ENCODE measurements at regions not wholly inside any gene's neighbourhood (a gene's known extent, or its start where the extent isn't known, plus 50 kb on each side); places are given as distances from the start of the nearest gene placed in this dataset.

DNA sequence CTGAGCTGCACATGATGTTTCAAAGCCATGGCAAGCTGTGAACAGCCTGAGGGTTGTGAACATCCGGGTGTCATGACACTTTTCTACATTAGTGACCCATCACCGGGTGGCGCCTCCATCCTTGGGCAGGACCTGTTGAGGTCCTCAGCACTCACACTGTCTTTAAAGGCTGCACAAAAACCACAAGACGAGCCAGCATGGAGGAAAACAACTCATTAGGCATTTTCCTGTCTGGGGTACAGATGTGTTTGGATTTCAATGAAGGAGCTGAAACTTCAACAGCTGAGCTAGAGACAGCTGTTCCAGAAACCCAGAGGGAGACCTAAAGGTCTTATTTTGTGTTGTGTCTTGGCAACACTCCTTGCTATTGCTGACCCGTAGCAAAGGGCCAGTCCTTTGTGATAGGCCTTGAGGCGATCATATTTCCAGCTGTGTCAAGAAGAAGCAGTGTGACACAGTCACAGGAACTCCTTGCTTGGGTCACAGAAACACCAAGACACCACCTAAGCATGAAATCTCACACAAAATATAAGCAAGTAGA is 151.8 kb upstream of the VLDLR start:
- no peak overlapping the region for H3K4me3 Mint-ChIP-seq (ENCODE audit: unreplicated experiment)
- no peaks in the 10 kb centered on the region for H4K20me1 ChIP-seq (ENCODE audit: insufficient read depth, low read length)
- H3K4me1 ChIP-seq (ENCODE audit: insufficient read depth, low read length): no peaks in the 10 kb centered on the region
- H3K4me2 ChIP-seq (ENCODE audit: low read length): no peak overlapping the region
- H3K27me3 ChIP-seq (ENCODE audit: insufficient read depth, low read length): no peaks in the 10 kb centered on the region
- H3K79me2 ChIP-seq (ENCODE audit: insufficient read depth, low read length): no peaks in the 10 kb centered on the region
- no peak overlapping the region for H3K27ac Mint-ChIP-seq (ENCODE audit: unreplicated experiment)
- no peak overlapping the region for H3K9ac ChIP-seq (ENCODE audit: low read length)
- H3K4me1 Mint-ChIP-seq (ENCODE audit: low read depth, unreplicated experiment): peaks cover 2% of the 10 kb centered on the region
- peaks cover 3% of the 10 kb centered on the region for H3K9me3 Mint-ChIP-seq (ENCODE audit: unreplicated experiment)
- H3K9me3 ChIP-seq (ENCODE audit: insufficient read depth, low read depth, low read length): no peaks in the 10 kb centered on the region
- no peaks in the 10 kb centered on the region for H3K36me3 ChIP-seq (ENCODE audit: insufficient read depth, low read length)
- no peak overlapping the region for H3K4me3 ChIP-seq (ENCODE audit: insufficient read depth, low read depth, low read length)
- no peak overlapping the region for H3K27ac ChIP-seq (ENCODE audit: low read depth, low read length)
- H3K27me3 Mint-ChIP-seq (ENCODE audit: low read depth, unreplicated experiment): no peaks in the 10 kb centered on the region
- no peak overlapping the region for H2AFZ ChIP-seq (ENCODE audit: low read depth, low read length)
- FAIRE-seq (no peak), DNase-seq (ENCODE audit: low read depth) (no peak)
- peaks cover 7% of the 10 kb centered on the region for H3K36me3 Mint-ChIP-seq (ENCODE audit: low read depth, unreplicated experiment)
- no peak for TF ChIP-seq EZH2 (IDR thresholded peaks at IDR 0.05; ENCODE audit: insufficient read depth, low read length)
- TF ChIP-seq, protein P1, sequence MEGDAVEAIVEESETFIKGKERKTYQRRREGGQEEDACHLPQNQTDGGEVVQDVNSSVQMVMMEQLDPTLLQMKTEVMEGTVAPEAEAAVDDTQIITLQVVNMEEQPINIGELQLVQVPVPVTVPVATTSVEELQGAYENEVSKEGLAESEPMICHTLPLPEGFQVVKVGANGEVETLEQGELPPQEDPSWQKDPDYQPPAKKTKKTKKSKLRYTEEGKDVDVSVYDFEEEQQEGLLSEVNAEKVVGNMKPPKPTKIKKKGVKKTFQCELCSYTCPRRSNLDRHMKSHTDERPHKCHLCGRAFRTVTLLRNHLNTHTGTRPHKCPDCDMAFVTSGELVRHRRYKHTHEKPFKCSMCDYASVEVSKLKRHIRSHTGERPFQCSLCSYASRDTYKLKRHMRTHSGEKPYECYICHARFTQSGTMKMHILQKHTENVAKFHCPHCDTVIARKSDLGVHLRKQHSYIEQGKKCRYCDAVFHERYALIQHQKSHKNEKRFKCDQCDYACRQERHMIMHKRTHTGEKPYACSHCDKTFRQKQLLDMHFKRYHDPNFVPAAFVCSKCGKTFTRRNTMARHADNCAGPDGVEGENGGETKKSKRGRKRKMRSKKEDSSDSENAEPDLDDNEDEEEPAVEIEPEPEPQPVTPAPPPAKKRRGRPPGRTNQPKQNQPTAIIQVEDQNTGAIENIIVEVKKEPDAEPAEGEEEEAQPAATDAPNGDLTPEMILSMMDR (IDR thresholded peaks at IDR 0.05; ENCODE audit: insufficient read depth, low read depth, low read length): no peak

DNA sequence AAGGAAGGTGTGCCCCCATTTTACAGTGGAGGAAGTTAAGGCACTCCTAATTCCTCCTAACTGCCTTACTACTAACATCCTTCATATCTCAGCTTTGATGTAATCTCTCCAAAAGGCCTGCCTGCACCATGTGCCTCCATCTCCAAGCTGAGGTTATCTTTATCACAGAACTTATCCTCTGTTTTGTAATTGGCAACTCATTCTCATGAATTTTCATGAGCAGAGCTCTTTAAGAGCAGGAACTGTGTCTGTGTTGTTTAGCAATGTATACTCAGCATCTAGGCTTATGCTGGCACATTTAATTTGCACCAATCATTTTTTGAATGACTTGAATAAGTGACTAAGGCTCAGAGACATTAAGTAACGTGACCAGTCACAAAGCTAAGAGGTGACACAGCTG is 147.9 kb upstream of the VLDLR start:
- Histone ChIP-seq H3K36me3 (ENCODE audit: insufficient read depth, low read length) (no peaks in the 10 kb centered on the region), H3K9me3 (ENCODE audit: insufficient read depth, low read depth, low read length) (no peaks in the 10 kb centered on the region), H3K4me3 (ENCODE audit: insufficient read depth, low read depth, low read length) (no peak overlapping the region), H3K27ac (ENCODE audit: low read depth, low read length) (no peak overlapping the region), H4K20me1 (ENCODE audit: insufficient read depth, low read length) (no peaks in the 10 kb centered on the region), H3K79me2 (ENCODE audit: insufficient read depth, low read length) (no peaks in the 10 kb centered on the region), H3K27me3 (ENCODE audit: insufficient read depth, low read length) (no peaks in the 10 kb centered on the region), H3K9ac (ENCODE audit: low read length) (no peak overlapping the region), H3K4me2 (ENCODE audit: low read length) (no peak overlapping the region), H2AFZ (ENCODE audit: low read depth, low read length) (no peak overlapping the region), H3K4me1 (ENCODE audit: insufficient read depth, low read length) (peaks cover 5% of the 10 kb centered on the region)
- peaks cover 3% of the 10 kb centered on the region for H3K9me3 Mint-ChIP-seq (ENCODE audit: unreplicated experiment)
- FAIRE-seq (no peak), DNase-seq (ENCODE audit: low read depth) (no peak)
- H3K27ac Mint-ChIP-seq (ENCODE audit: unreplicated experiment): no peak overlapping the region
- TF ChIP-seq, protein P1 (IDR thresholded peaks at IDR 0.05; ENCODE audit: insufficient read depth, low read depth, low read length): no peak
- TF ChIP-seq EZH2 (IDR thresholded peaks at IDR 0.05; ENCODE audit: insufficient read depth, low read length): no peak
- H3K4me1 Mint-ChIP-seq (ENCODE audit: low read depth, unreplicated experiment): no peaks in the 10 kb centered on the region
- H3K36me3 Mint-ChIP-seq (ENCODE audit: low read depth, unreplicated experiment): peaks cover 7% of the 10 kb centered on the region
- H3K27me3 Mint-ChIP-seq (ENCODE audit: low read depth, unreplicated experiment): no peaks in the 10 kb centered on the region
- no peak overlapping the region for H3K4me3 Mint-ChIP-seq (ENCODE audit: unreplicated experiment)

DNA sequence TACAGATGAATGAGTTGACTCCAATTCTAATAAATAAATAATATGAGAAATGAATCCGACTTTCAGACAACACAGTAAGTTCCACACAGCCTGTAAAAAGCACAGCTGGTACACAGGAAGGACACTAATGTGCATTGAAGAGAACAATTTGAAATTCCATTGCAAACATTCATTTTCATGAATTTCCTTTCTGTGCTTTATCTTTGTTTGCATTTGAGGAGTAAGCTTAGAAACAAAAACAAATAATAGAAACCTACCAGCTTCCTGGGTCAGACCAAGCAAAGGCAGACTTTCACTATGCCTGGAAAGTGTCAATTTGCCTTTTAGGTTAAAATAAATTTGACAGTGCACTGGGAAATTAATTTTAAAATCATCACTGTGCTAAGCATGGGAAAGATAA is 143.8 kb upstream of the VLDLR start:
- Histone ChIP-seq H3K36me3 (ENCODE audit: insufficient read depth, low read length) (no peaks in the 10 kb centered on the region), H3K79me2 (ENCODE audit: insufficient read depth, low read length) (no peaks in the 10 kb centered on the region), H3K9ac (ENCODE audit: low read length) (no peak overlapping the region), H3K4me3 (ENCODE audit: insufficient read depth, low read depth, low read length) (no peak overlapping the region), H2AFZ (ENCODE audit: low read depth, low read length) (no peak overlapping the region), H3K4me2 (ENCODE audit: low read length) (peak overlapping the region; percentile 38), H4K20me1 (ENCODE audit: insufficient read depth, low read length) (no peaks in the 10 kb centered on the region), H3K27ac (ENCODE audit: low read depth, low read length) (no peak overlapping the region), H3K4me1 (ENCODE audit: insufficient read depth, low read length) (peaks cover 5% of the 10 kb centered on the region), H3K9me3 (ENCODE audit: insufficient read depth, low read depth, low read length) (no peaks in the 10 kb centered on the region), H3K27me3 (ENCODE audit: insufficient read depth, low read length) (no peaks in the 10 kb centered on the region)
- Mint-ChIP-seq H3K27ac (ENCODE audit: unreplicated experiment) (no peak overlapping the region), H3K4me1 (ENCODE audit: low read depth, unreplicated experiment) (peaks cover 4% of the 10 kb centered on the region), H3K36me3 (ENCODE audit: low read depth, unreplicated experiment) (peaks cover 11% of the 10 kb centered on the region), H3K27me3 (ENCODE audit: low read depth, unreplicated experiment) (no peaks in the 10 kb centered on the region), H3K9me3 (ENCODE audit: unreplicated experiment) (peaks cover under 1% of the 10 kb centered on the region), H3K4me3 (ENCODE audit: unreplicated experiment) (no peak overlapping the region)
- FAIRE-seq: no peak
- TF ChIP-seq, protein P1 (IDR thresholded peaks at IDR 0.05; ENCODE audit: insufficient read depth, low read depth, low read length): no peak
- no peak for TF ChIP-seq EZH2 (IDR thresholded peaks at IDR 0.05; ENCODE audit: insufficient read depth, low read length)
- DNase-seq (ENCODE audit: low read depth): no peak

Data from astrocyte (in vitro differentiated cells and primary cell).